ENCODE measurements at regions not wholly inside any gene's neighbourhood (a gene's known extent, or its start where the extent isn't known, plus 50 kb on each side); places are given as distances from the start of the nearest gene placed in this dataset.
A peak's percentile ranks its signal among the peaks of the same experiment; 100 is the strongest.

DNA sequence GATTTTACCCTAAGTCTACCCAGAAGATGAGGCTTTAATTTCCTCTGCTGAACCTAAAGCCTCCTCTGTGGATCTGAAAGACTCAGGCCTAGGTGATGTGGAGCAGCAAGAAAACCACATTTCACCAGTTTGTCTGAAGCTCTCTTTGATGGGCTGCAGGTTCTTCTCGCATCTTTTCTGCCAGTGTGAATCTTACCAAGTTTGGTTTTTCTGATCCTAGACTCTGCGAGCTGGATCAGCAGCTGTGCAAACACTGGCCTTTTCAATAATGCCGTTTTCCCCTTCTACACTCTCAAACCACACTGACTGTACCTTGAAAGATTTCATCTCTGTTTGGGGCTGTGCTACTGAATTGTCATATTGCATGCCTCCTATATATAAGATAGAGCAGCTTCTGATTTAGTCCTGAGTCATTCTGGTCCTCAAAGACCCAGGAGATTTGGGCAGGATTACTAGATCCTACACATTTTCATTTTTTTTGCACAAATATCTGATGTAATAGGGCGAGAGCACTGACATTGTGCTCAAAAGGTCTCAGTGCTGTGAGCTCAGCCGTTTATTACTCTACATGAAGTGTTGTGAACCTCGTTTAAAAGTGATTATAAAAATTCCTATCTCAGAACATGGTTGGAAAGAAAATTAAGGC is 133.6 kb upstream of the FAM9C start:
- Histone ChIP-seq H3K4me1 (ENCODE audit: insufficient read depth, low read length) (no peaks in the 10 kb centered on the region), H3K36me3 (ENCODE audit: insufficient read depth, low read depth, low read length) (no peaks in the 10 kb centered on the region), H3K27me3 (ENCODE audit: insufficient read depth, low read length) (no peaks in the 10 kb centered on the region), H3K9ac (ENCODE audit: low read depth, low read length) (no peak overlapping the region), H3K4me3 (ENCODE audit: low read length) (no peak overlapping the region), H3K27ac (ENCODE audit: low read length) (no peak overlapping the region), H3K9me3 (ENCODE audit: insufficient read depth, low read depth, low read length) (no peaks in the 10 kb centered on the region)

DNA sequence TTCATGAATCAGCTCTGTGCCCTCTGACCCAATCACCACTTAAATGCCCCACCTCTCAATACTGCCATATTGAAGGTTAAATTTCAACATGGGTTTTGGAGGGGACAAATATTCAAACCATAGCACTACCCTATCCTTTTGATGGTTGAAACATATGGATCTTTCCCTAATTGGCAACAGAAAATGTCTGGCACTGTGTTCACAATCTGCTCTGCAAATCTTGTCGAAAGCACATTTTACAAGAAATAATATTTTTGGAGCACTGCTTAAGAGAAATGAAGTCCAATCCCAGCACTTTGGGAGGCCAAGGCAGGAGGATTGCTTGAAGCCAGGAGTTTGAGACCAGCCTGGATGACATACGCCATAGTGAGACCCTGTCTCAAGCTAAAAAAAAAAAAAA is 130.6 kb upstream of the FAM9C start:
- Histone ChIP-seq H3K9me3 (ENCODE audit: insufficient read depth, low read depth, low read length) (no peaks in the 10 kb centered on the region), H3K9ac (ENCODE audit: low read depth, low read length) (no peak overlapping the region)

DNA sequence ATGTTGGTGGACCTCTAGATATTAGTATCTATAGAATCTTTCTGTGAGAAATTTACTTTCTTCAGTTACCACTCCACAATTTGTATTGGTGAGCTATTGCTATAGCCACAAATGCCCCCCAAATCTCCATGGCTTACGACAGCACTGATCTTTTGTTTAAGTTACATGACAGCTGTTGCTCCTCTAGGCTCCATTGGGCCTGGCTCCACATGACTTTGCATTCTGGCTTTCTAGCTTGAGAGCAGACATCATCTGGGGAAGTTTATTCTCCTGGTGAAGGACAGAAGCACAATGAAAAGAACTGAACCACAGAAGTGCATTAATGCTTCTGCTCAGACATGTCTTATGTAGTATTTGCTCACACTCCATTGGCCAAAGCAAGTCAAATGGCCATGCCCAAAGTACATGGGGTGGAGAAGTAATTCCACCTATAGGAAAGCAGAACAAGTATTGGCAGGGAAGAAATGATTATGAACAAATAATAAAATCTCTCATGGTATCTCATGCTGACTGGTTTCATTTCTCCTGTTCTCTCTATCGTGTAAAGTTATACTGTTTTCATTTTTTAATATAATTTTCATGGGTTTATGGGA is 126.6 kb upstream of the FAM9C start:
- Histone ChIP-seq H3K27me3 (ENCODE audit: insufficient read depth, low read length) (no peaks in the 10 kb centered on the region), H3K36me3 (ENCODE audit: insufficient read depth, low read depth, low read length) (no peaks in the 10 kb centered on the region)

More for the DNA sequence above, 130.6 kb upstream of the FAM9C start:
- H3K27ac ChIP-seq (ENCODE audit: low read length) = no peak overlapping the region
- H3K36me3 ChIP-seq (ENCODE audit: insufficient read depth, low read depth, low read length) = no peaks in the 10 kb centered on the region
- H3K4me3 ChIP-seq (ENCODE audit: low read length) = no peak overlapping the region
- H3K27me3 ChIP-seq (ENCODE audit: insufficient read depth, low read length) = no peaks in the 10 kb centered on the region
- H3K4me1 ChIP-seq (ENCODE audit: insufficient read depth, low read length) = no peaks in the 10 kb centered on the region

DNA sequence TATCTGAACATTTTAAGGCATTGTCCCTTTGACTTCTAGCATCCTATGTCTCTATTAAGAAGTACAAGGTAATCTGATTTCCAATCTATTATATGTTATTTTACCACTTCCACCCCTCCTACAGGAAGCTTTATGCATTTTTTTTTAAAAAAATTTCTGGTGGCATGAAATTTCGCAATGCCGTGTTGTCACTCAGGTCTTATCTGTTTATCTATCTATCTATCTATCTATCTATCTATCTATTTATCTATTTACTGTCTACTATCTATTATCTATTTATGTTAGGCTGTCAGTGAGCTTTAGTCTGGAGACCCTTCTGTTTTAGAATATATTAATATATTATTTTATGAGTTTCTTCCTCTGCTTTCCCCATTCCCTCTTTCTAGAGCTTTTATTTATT is 125.3 kb upstream of the FAM9C start:
- H3K9me3 ChIP-seq (ENCODE audit: insufficient read depth, low read depth, low read length) = no peaks in the 10 kb centered on the region
- H3K4me3 ChIP-seq (ENCODE audit: low read length) = no peak overlapping the region

More for the DNA sequence above, 126.6 kb upstream of the FAM9C start:
- Histone ChIP-seq H3K9me3 (ENCODE audit: insufficient read depth, low read depth, low read length) (no peaks in the 10 kb centered on the region), H3K4me1 (ENCODE audit: insufficient read depth, low read length) (peaks cover 7% of the 10 kb centered on the region; the same call in 1 of the 2 replicates), H3K4me3 (ENCODE audit: low read length) (no peak overlapping the region), H3K27ac (ENCODE audit: low read length) (no peak overlapping the region), H3K9ac (ENCODE audit: low read depth, low read length) (no peak overlapping the region)

DNA sequence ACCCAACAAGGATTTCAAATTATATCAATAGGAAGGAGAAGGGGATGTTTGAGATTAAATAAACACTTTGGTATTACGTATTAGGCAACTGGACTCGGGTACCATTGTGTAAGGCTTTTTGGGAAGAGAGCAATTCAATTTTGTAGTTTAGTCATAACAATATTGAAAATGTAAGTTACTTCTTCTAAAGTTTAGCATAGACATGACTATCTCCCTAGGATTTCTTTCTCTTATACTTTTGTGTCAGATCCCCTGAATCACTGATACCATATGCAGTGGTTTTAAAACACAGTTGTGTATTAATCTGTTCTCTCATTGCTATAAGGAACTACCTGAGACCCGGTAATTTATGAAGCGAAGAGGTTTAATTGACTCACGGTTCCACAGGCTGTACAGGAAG is 123.8 kb upstream of the FAM9C start:
- no peak overlapping the region for H3K27ac ChIP-seq (ENCODE audit: low read length)
- no peaks in the 10 kb centered on the region for H3K36me3 ChIP-seq (ENCODE audit: insufficient read depth, low read depth, low read length)
- H3K9me3 ChIP-seq (ENCODE audit: insufficient read depth, low read depth, low read length) = no peaks in the 10 kb centered on the region
- H3K27me3 ChIP-seq (ENCODE audit: insufficient read depth, low read length) = no peaks in the 10 kb centered on the region
- peaks cover 13% of the 10 kb centered on the region for H3K4me1 ChIP-seq (ENCODE audit: insufficient read depth, low read length)
- no peak overlapping the region for H3K9ac ChIP-seq (ENCODE audit: low read depth, low read length)
- no peak overlapping the region for H3K4me3 ChIP-seq (ENCODE audit: low read length)

More for the DNA sequence above, 125.3 kb upstream of the FAM9C start:
- Histone ChIP-seq H3K27ac (ENCODE audit: low read length) (no peak overlapping the region), H3K4me1 (ENCODE audit: insufficient read depth, low read length) (peaks cover 13% of the 10 kb centered on the region), H3K36me3 (ENCODE audit: insufficient read depth, low read depth, low read length) (no peaks in the 10 kb centered on the region), H3K9ac (ENCODE audit: low read depth, low read length) (no peak overlapping the region), H3K27me3 (ENCODE audit: insufficient read depth, low read length) (no peaks in the 10 kb centered on the region)

DNA sequence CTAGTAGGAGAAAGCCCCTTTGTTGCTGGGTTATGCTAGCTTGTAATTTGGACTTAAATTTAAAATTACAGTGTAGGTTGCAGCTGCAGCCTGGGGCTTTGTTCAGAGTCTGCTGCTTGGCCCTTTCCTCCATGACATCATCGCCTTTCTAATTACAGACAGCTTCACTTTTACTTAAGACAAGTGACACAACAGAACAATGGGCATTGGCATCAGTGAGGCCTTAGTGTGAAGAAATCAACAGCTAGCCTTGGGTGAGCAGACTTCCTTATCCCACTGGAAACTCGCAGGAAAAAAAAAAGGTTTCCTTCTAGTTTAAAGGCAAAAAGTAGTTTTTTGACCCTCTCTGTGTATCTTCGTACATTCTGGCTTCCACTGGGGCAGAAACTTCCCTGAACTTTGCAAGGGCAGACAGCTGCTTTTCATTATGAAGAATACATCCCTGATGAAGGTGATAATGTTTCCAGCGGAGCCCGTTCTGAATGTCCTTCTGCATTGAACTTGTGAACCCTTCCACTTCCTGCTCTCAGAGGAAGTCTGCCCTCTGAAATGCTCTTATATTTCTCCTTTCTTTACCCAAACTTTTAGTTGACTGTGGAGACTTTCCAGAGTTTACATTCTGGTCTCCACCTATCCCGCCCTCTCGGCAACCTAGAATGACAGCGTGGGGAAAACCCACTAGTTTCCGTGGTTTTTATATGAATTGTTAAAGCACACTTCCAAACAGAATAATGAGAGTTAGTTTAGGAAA is 123.2 kb upstream of the FAM9C start:
- Histone ChIP-seq H3K4me3 (ENCODE audit: low read length) (no peak overlapping the region), H3K36me3 (ENCODE audit: insufficient read depth, low read depth, low read length) (no peaks in the 10 kb centered on the region), H3K9ac (ENCODE audit: low read depth, low read length) (no peak overlapping the region), H3K9me3 (ENCODE audit: insufficient read depth, low read depth, low read length) (no peaks in the 10 kb centered on the region), H3K27ac (ENCODE audit: low read length) (no peak overlapping the region), H3K4me1 (ENCODE audit: insufficient read depth, low read length) (peaks cover 13% of the 10 kb centered on the region), H3K27me3 (ENCODE audit: insufficient read depth, low read length) (no peaks in the 10 kb centered on the region)

DNA sequence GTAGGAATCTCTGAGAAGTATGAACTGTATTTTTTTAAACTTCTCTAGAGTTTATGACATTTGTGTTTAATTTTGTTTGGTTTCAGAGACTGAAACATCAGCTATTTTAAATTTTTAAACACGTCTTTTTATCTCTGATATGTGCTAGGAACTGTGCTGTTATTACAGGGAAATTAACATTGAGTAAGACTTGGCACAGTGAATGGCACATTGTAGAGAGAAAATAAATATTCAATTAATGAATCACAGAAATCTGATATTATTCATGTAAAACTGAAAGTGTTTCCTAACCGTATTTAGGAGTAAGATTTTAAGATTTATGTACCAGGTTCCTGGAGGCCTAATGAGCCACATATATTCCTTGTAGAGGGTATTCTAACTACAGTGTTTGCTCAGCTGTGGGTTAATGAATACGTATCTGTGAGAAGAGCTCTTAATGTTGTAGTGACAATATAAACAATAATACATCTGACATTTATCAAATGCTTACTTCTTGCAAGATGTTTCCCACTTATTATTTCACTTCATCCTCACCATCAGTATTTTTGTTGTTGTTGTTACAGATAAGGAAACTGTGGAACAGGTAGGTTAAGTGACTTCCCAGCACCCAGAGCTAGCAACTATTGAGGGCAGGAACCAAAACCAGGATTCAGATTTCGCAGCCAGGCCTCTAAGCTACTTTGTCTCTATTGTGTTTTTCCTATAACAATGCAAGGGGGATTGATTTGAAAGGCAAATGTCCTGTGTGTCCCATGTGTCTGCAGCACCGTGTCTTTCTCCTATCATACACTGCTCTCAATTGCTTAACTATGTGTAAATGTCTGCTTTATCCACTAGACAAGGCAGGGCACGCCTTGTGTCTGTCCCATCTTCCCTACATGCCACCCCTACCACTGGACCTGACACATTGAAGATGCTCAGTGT is 121.1 kb upstream of the FAM9C start:
- Histone ChIP-seq H3K27ac (ENCODE audit: low read length) (no peak overlapping the region), H3K4me1 (ENCODE audit: insufficient read depth, low read length) (peaks cover 17% of the 10 kb centered on the region), H3K9me3 (ENCODE audit: insufficient read depth, low read depth, low read length) (no peaks in the 10 kb centered on the region), H3K36me3 (ENCODE audit: insufficient read depth, low read depth, low read length) (no peaks in the 10 kb centered on the region), H3K9ac (ENCODE audit: low read depth, low read length) (no peak overlapping the region), H3K27me3 (ENCODE audit: insufficient read depth, low read length) (no peaks in the 10 kb centered on the region; the same call in 1 of the 2 replicates), H3K4me3 (ENCODE audit: low read length) (no peak overlapping the region)

DNA sequence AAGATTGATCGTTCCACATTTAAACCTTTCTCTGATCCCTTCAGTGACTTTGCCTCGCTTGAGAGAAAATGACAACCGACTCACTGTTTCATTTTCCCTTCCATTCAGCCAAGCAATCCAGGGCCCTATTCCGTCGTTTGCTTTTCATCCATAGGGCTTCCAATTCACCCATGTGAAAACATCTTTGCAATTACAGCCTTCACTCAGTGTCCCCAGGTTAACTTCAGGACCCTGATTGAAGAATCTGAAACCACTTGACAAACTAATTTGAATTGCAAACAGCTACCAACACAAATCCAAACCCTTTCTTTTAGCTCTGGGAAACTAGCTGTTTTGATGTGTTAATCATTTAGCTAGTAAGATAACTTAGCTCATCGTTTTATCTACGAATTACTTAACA is 120.2 kb upstream of the FAM9C start:
- H3K9me3 ChIP-seq (ENCODE audit: insufficient read depth, low read depth, low read length) = no peaks in the 10 kb centered on the region
- H3K9ac ChIP-seq (ENCODE audit: low read depth, low read length) = 0 out of 2 replicates have a peak overlapping the region, but pooled peaks have one; percentile 41
- H3K36me3 ChIP-seq (ENCODE audit: insufficient read depth, low read depth, low read length) = no peaks in the 10 kb centered on the region
- H3K27ac ChIP-seq (ENCODE audit: low read length) = no peak overlapping the region
- no peaks in the 10 kb centered on the region; the same call in 1 of the 2 replicates for H3K27me3 ChIP-seq (ENCODE audit: insufficient read depth, low read length)
- peak overlapping the region; percentile 53 for H3K4me3 ChIP-seq (ENCODE audit: low read length)
- peaks cover 17% of the 10 kb centered on the region for H3K4me1 ChIP-seq (ENCODE audit: insufficient read depth, low read length)

DNA sequence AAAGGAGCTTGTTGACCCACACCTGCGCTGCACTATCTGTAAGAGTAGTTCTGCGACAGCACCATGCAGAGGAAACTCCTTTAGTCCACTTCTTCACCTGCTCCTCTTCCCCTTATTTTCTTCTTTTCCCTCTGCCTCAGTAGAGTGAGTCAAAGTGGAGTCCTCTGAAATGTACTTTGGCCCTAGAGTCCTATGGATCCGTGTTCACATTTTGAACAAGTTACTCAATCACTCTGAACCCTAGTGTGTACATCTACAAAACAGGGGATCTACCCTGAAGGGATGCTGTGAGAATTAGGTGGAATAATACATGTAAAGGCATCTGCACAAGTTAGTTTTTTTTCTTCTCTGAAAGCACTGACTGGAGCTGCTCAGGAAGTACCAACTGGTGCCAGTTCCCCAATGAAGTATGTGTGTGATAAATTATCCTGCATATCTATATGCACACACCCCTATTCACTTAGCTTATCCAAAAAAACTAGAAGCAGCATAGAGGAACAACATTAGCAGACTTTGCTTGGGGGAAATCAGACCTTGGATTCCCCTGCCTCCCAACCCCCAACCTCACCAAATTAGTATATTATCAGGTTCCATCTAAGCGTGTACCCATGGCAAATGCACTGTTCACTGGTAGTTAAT is 118.5 kb upstream of the FAM9C start:
- H3K9ac ChIP-seq (ENCODE audit: low read depth, low read length) = no peak overlapping the region
- H3K4me3 ChIP-seq (ENCODE audit: low read length) = no peak overlapping the region
- H3K36me3 ChIP-seq (ENCODE audit: insufficient read depth, low read depth, low read length) = no peaks in the 10 kb centered on the region
- no peak overlapping the region for H3K27ac ChIP-seq (ENCODE audit: low read length)
- no peaks in the 10 kb centered on the region for H3K9me3 ChIP-seq (ENCODE audit: insufficient read depth, low read depth, low read length)
- H3K4me1 ChIP-seq (ENCODE audit: insufficient read depth, low read length) = peaks cover 16% of the 10 kb centered on the region
- no peaks in the 10 kb centered on the region; the same call in 1 of the 2 replicates for H3K27me3 ChIP-seq (ENCODE audit: insufficient read depth, low read length)

DNA sequence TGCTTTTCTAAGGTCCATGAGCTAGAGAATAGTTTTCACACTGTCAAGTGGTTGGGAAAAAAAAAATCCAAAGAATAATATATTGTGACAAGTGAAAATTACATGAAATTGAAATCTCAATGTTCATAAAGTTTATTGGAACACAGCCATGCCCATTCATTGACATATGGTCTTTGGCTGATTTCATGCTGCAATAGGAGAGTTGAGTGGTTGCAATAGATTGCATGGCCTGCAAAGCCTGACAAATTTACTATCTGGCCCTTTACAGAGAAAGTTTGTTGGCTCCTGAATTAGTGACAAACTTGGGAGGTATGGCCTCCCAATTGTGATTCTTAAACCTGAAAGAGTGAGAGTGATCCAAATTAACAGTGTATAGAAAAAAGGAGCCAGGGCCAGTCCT is 115.5 kb upstream of the FAM9C start:
- H3K9me3 ChIP-seq (ENCODE audit: insufficient read depth, low read depth, low read length) = no peaks in the 10 kb centered on the region
- H3K27ac ChIP-seq (ENCODE audit: low read length) = no peak overlapping the region
- no peak overlapping the region for H3K9ac ChIP-seq (ENCODE audit: low read depth, low read length)
- peaks cover 5% of the 10 kb centered on the region; the same call in 1 of the 2 replicates for H3K4me1 ChIP-seq (ENCODE audit: insufficient read depth, low read length)
- H3K4me3 ChIP-seq (ENCODE audit: low read length) = no peak overlapping the region
- no peaks in the 10 kb centered on the region; the same call in 1 of the 2 replicates for H3K27me3 ChIP-seq (ENCODE audit: insufficient read depth, low read length)
- H3K36me3 ChIP-seq (ENCODE audit: insufficient read depth, low read depth, low read length) = no peaks in the 10 kb centered on the region

DNA sequence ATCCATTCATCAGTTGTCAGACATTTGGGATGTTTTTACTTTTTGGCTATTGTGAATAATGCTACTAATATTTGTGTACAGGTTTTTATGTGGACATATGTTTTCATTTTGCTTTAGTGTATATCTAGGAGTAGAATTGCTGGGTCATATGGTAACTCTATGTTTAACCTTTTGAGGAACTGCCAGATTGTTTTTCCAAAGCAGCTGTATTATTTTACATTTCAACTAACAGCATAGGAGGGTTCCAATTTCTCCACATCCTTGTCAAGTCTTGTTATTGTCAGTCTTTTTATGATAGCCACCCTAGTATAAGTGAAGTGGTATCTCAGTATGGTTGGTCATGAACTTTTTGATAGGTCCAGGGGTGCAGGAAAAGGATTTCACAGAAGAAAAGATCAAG is 114.5 kb upstream of the FAM9C start:
- Histone ChIP-seq H3K27ac (ENCODE audit: low read length) (no peak overlapping the region), H3K4me1 (ENCODE audit: insufficient read depth, low read length) (peaks cover 5% of the 10 kb centered on the region; the same call in 1 of the 2 replicates), H3K9me3 (ENCODE audit: insufficient read depth, low read depth, low read length) (peaks cover 8% of the 10 kb centered on the region), H3K36me3 (ENCODE audit: insufficient read depth, low read depth, low read length) (no peaks in the 10 kb centered on the region), H3K27me3 (ENCODE audit: insufficient read depth, low read length) (no peaks in the 10 kb centered on the region; the same call in 1 of the 2 replicates), H3K4me3 (ENCODE audit: low read length) (no peak overlapping the region), H3K9ac (ENCODE audit: low read depth, low read length) (no peak overlapping the region)

All from iPS-20b (cell line).